HG02610 (cell line): ENCODE measurements at regions not wholly inside any gene's neighbourhood (a gene's known extent, or its start where the extent isn't known, plus 50 kb on each side); places are given as distances from the start of the nearest gene placed in this dataset.

Experiments
- ATAC-seq: cut with Tn5 transposase; IDR thresholded peaks from one replicate; pipeline ENCODE4 v1.9.1; 2021; ENCODE audit warnings: mild to moderate bottlenecking, moderate library complexity; ENCODE audit not compliant: unreplicated experiment

DNA sequence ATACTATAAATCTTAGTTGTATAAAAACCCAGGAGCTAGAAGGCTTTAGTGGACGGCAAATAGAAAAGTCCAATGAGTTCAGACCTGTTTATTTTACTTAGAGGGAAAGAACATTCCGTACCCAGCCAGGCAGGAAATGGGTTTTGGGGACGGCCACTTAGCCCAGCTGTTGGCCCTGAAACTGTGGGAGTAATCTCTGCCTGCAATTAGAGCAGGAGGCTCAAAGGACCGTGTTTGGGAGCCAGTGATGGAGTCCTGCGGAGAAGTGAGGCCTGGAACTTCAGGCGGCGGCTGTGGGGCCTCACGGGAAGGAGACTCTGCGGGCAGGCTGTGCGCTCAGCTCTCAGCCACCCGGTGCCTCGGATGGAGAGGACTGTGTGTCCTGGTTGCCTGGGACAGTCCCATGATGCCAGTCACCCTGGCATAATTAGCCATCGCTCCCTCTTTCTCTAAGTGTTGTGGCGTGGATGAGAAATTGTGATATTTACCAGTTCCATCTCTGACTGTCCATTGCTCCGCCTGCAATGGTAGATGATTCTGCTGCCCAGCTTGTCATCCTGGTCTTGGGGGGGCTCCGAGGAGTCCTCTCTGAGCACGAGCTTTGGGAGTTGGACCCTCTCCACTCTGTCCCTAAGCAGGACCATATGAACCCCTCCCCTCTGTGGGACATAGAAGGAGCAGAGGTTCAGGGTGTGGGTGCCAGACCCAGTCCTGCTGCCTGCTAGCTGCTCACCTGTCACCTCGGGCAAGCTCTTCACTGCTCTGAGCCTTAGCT, 530.3 kb downstream of the TBC1D22A start:
- no peak for ATAC-seq

DNA sequence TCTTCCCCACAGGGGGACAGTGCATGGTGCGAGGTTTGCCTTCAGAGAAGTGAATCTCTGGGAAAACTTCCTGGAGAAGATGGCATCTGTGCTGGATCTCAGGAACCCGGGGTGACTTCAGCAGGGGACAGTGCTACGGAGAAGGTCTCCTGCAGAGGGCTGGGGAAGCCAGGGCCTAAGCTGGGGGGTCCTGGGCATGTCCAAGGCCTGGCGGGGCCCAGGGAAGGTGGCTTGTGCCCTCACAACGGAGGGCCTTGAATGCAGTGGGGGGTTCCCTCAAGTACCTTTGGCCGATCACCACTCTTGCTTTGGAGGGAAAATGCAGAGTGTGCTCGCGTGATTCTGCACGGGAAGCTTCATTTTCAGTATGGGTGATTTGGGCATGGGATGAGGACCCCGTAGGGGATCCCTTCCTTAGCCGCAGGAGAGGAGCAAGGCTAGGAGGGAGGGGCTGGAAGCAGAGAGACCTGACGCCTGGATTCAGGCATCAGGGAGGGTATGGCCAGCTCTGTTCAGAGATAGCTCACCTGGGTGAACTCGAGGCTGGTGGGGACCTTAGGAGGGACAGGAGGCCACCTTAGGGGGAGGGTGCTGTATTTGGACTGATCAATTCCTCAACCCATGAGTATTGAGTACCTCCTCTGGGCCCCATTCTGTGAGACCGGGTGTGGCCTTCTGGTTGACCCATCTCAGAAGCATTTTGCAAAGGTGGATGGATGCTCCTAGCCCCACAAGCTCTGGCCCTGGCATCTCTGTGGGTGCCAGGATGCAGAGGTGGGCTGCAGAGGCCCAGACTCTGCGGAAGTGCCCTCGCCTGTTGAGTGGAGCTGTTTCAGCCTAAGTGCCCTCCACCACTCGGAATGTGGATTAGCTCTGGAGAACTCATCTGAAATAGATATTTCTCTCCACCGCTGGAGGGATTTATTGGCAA, 529.4 kb downstream of the TBC1D22A start:
- ATAC-seq, result no peak

DNA sequence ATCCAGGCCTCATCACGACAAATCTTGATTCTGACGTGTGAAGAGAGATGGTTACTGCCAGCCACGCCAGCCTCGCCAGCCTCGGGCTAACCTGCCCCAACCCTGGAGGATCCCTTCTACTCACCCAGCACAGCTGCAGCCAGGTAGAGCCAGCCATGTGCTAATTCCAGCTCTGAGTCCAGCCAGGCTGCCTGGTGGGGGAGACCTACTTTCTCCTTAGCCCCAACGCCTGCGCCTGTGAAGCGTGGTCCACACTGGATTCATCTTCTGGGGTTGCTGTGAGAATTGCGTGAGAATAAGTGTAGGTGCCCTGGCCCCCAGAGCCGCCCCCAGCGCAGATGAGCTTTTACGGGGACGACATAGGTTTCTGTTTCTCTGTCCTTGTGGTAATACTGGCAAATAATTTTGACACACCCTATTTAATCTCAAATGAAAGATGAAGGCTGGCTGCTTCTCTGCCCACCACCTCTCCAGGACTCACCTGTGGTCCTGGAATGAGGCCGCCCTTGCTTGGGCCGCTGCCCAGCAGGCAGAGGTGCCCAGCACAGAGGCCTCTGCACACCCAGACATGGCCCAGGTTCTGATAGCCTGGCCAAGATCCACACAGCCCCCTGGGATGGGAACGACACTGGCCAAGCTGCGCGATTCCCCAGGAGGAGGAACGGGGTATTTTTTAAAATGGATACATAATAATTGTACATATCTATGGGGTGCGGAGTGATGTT, 528.4 kb downstream of the TBC1D22A start:
- ATAC-seq, result no peak

DNA sequence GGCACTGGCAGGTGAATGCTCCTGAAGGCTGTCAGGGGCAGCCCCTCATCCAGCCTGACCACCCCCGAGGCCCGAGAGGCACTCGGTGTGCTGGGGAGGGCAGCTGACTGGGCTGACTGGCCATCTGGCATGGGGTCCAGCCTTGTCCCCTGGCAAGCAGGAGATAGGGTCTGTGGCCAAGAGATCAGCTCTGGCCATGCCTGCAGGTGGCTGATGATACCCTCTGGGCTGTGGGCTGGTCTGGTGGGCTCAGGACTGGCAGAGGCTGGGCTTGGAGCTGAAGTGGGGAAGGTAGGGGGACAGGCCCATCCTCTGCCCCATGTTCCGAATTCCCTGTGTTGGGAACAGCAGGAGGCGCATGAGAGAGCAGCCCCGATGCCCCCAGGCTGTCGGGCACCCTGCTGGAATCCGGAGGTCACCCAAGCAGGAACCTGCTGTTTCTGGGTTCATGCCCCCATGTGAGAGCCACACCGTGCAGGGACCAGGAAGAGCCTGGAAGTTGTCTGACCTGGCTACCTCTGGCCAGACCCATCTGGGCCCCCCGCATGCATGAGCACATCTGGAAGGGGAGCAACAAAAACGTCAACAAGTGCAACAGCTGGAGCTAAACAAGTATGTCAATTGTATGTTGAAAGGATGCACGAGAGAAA, 527.0 kb downstream of the TBC1D22A start:
- no peak for ATAC-seq

DNA sequence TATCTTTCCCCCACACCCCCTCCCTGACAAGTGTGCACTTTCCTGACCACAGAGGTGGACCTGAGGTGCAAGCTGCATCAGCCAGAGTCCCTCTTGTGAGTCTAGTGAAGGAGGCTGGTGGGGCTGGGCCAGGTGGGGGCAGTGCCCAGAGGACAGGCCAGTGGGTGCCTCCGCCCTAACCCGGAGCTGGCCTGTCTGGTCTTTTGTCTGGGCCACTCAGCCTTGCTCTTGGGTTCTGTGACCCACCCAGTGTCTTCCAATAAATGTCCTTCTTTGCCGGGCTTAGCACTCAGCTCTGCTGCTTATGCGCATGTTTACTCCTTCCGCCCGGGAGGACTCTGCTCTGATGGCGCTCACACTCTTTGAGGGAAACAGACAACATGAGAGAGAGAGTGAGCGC, 526.2 kb downstream of the TBC1D22A start:
- no peak for ATAC-seq

DNA sequence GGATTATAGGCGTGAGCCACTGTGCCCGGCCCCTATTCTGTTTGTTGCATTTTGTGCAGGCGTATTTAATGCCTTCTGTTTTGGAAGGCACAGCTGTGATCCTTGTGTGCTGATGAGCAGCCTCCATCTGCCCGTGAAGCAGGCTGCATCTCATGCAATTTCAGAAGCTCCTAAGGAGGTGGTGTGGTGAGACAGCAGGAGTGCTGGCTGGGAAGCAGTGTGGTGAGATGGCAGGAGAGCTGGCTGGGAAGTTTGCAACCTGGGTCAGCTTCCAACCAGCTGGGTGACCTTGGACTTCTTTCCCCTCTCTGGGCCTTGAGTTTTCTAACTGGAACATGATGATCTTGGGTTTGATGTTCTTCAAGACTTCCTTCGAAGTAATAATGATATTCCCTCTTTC, 525.1 kb downstream of the TBC1D22A start:
- no peak for ATAC-seq

DNA sequence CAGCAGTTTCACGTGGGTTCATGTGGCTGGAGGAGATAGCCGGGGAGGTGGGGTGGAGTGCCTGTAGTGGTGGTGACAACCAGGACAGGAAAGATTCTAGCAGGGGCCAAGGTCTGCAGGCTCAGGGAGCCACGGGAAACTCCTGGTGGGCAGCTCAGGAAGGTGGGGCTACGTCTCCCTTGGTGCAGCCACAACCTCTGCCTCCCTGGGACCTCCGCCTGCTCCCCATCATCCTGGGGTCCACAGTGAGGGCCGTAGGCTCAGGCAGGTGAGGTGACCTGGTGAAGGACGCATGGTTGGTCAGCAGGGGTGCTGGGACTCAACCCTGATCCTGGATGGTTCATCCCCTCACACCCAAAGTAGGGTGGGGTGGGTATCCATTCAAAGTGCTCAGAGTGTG, 524.1 kb downstream of the TBC1D22A start:
- no peak for ATAC-seq

DNA sequence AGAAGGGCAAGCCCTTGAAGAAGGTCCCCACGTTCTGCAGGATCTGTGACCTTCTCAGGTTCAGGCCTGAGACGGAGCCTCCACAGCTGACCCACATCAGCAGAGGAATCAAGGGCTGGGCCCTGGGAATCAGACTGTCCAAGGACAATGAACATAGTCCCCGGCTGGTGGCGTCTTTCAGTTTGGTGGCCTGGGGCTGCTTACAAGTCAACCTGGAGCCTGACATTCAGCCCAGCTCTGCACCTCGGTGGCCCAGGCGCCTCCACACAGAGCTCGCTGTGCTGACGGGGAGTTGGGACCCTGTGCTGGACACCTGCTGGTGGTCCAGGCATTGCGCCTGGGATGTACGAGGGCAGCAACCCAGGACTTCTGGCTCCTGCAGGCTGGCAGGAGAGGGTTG, 523.5 kb downstream of the TBC1D22A start:
- no peak for ATAC-seq

DNA sequence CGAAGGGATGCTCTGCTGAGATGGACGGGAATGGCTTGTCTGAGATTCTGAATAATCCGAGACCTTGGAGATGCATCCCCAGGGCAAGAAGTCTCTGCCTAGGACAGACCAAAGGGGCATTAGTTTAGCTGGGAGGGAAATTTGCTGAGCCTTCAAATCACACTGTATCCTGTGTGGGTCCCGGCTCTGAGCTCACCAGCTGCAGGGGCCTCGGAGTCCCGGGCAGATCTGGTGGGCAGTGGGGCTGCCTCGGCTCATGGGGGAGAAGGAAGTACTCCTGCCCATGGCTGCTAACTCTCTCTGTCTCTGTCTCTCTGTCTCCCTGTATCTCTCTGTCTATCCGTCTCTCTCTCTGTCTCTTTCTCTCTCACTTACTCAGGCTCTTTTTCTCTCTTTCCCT, 522.4 kb downstream of the TBC1D22A start:
- ATAC-seq, result no peak

DNA sequence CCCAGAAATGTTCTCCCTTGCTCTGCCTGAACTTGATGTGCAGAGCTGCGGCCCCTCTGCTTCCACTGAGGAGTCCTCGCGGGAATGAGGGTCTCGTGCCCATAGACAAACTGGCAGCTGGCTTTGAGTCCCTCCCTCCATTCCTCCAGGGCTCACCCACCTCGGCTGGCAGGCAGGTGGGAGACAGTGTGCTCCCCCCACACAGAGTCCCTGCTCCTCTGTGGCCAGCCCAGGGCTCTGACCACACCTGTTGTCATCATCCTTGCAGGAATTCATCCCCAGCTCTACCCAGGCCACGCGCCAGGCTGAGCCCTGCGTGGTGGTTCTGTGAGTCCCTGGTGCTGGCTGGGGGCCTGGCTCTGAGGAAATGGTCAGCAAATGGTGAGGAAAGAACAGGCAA, 521.9 kb downstream of the TBC1D22A start:
- no peak for ATAC-seq

DNA sequence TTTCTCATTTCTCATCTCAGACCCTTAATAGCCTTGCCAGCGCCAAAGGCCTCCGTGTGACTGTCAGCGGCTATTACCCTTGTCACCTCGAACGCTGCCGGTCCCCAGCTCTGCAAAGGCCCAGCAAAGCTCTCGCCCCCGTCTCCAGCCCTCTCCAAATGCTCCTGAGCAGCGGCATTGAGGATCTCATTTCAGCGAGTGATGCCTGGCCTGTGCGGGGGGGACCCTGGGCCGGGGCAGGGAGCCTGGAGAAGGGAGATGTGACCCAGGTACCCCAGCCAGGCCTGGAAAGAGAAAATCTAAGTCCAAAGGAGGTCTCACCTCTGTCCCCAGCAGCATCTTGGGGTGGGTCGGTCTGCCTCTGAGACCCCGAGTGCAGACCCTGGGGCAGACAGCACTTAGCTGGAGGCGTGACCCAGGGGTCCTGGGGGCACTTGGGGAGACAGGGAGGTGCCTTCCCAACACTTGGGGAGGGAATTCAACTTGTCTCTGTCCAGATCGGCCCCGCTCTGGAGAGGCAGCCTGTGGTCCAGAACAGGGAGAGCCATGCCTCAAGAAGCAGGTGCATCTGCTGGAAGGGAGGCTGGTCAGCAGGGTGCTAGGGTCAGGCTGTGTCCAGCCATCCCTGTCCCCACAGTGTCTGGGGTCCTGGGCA, 521.3 kb downstream of the TBC1D22A start:
- no peak for ATAC-seq

DNA sequence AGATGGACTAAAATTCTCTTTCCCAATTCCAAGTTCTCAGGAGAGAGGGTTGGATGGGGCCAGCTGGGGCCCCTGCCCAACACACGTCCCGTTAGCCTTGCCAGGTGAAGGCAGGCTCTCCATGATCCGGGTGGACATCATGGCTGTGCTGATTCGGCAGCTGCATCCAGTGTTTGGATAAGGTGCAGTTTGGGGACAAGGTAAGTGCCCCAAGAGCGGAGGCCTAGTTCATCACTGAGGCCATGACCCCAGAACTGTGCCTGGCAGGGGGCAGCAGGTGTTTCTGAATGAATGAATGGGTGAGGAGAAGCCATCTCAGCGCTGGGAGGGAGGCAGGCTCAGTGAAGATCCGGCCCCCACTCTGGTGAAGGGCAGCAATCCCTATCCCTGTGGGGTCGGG, 520.4 kb downstream of the TBC1D22A start:
- ATAC-seq, result no peak

DNA sequence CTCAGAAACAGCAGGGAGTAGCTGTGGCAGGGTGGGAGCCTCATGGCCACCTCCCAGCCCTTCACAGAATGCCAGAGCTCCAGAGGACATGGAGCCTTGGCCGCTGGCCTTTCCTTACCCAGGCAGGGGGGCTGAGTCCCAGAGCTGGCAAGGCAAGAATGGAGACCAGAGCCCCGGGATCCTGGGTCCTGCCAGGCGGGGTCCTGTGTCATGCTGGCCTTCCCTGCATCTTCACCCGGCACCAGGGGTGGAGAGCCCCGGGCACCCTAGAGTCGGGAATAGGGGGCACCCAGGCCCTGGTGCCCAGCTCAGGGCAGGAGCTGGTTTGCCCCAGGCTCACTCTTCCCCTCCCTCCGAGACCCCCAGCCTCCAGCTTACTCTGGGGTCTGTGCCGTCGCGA, 519.9 kb downstream of the TBC1D22A start:
- no peak for ATAC-seq

DNA sequence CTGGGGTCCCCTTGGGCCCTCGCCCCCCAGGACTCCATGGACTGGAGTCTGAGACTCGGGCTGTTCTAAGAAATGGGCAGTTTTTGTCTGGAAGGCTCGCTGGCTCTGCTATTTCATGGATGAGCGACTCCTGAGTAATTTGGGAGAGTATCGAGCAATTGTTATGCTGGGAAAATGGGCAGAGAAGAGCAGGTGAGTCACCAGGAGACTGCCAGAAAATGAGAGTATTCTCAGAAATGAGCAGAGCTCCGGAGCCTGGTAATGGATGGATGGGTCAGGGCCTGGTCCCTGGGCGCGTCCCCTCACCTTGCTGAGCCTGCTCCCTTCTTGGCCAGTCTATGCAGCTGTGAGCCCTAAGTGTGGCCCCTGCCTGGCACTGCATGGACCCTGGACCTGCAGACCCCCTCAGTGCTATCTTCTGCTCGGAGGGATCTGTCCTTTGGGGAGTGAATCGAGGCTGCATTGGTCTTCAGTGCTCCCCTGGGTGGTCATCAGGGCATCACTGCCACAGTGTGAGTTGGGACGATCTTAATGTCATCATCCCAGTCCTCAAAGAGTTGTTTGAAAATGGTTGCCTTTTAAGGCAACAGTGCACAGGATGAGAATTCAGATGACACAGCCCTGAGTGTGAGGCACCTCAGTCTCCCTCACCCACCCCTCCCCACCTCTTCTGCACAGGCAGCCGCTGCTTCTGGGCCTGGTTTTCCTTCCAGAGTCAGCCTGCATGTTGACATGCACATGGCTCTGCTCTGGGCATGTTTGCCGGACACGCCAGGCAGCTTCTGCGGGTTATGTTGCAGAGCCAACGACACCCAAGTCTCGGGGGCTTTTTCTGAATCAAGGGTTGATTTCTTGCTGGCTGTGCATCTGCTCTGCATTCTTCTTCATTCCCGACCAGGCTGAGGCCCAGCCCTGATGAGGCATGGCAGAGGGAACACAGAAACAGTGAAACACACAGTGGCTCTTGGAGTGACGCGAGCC, 519.0 kb downstream of the TBC1D22A start:
- no peak for ATAC-seq

DNA sequence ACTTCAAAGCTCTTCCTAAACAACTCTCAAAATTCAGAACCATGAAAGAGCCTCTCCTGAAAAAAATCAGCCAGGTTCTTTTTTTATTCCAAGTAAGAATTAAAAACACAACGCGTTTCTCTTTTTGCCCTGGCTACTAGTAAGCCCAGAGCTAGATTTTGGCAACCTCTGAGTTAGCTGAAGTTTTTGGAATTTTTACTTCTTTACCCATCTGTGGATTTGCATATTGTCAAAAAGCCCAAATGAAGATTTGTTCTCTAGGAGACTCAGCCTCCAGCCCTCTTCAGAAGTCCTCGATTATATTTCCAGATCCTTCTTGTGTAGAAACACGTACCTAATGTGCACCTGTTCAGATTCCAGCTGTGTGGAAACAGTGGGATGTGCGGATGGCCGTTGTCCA, 517.9 kb downstream of the TBC1D22A start:
- ATAC-seq, result no peak

DNA sequence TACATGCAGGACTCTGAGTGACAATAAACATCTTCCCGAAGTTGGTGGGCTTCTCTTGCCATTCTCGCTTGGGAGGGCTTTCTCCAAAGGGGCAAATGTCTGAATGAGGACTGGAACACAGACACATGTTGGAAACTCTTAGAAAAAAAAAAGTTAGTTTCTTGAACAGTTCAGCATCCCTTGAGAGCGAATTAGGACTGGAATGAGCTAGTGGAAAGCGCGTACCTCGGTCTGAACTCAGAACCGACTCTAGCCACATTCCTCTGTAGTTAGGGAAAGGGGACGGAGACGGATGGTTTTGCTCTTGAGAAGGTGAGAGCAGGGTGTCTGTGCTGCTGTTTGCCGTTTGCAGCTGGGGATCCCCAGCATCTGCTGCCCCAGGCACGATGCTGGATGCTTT, 517.3 kb downstream of the TBC1D22A start:
- no peak for ATAC-seq

DNA sequence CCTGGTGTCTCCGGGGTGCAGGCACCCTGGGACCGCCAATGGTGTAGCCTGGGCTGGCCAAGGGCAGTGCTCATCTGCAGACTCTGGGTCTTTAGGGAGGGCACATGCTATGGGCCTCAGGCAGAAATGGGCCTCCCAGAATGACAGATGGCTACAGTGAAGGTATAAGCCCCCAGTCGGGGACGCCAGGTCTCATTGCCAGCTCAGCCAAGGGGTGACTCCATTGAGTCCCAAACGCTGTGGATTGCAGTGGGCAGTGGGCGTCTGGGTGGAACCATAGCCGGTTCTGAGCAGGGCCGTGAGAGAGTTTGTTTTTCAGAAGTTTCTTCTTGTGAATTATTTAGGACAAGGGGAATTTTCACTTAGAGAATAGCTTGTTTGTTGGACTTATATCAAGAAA, 516.9 kb downstream of the TBC1D22A start:
- ATAC-seq, result no peak

DNA sequence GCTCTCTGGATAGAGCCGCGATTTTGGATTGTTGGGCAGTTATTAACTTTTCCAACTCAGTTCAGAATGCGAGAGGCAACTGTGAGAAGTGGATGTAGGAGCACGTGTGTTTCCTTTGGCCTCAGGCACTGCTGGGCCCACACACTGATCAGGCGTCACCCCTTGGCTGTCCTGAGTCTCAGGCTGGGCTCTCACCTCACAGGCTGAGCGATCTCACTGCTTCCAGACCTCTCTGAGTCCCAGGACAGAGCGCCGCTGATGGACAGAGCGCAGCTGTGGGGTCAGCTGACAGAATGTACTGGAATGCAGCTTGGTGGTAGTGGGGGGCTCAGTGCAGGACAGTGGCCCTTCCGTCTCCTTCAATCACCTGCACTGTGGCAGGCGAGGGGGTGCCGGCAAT, 516.2 kb downstream of the TBC1D22A start:
- no peak for ATAC-seq

DNA sequence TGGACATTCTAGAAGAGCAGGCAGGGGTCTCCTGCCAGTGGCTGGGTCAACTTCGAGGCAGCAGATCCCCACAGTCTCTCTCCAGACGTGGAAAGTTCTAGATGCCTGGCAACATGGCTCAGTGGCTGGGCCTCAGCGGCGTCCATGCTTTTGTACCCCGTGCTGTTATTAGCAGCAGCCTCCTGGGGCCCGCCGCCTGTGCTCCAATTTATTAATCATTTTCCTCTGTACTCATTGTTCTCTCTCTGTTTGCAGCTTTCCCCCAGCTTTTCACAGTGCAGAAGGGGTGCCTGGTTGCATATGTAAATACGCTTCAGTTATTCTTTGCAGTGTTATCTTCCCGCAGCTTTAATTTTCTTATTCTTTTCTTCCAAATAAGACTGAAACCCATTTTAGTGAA, 515.1 kb downstream of the TBC1D22A start:
- no peak for ATAC-seq
